ENCODE measurements at regions not wholly inside any gene's neighbourhood (a gene's known extent, or its start where the extent isn't known, plus 50 kb on each side); places are given as distances from the start of the nearest gene placed in this dataset.
"Not testable (repeated sequence)": the region's sequence is repeated elsewhere in the genome, so short reads cannot be mapped to it uniquely, and the experiment has no call there.

GRCh38 chr18:38790303-38790702, 1224.7 kb upstream of the CELF4 start:
- Histone ChIP-seq H3K27me3 (replicated peaks; ENCODE audit: control insufficient read depth, insufficient read depth, low read length) (no peaks in the 10 kb centered on the region), H3K36me3 (ENCODE audit: control insufficient read depth, insufficient read depth, low read length) (no peaks in the 10 kb centered on the region), H3K4me3 (replicated peaks; ENCODE audit: low read depth, low read length) (no peak overlapping the region)
- DNase-seq (ENCODE audit: extremely low read depth, insufficient read length): no peak
- TF ChIP-seq CTCF (IDR thresholded peaks at IDR 0.05; ENCODE audit: insufficient read depth, low read length, poor library complexity, severe bottlenecking): peak; percentile 45

GRCh38 chr18:38789141-38789540, 1223.5 kb upstream of the CELF4 start:
- Histone ChIP-seq H3K4me3 (replicated peaks; ENCODE audit: low read depth, low read length) (no peak overlapping the region), H3K27me3 (replicated peaks; ENCODE audit: control insufficient read depth, insufficient read depth, low read length) (no peaks in the 10 kb centered on the region), H3K36me3 (ENCODE audit: control insufficient read depth, insufficient read depth, low read length) (no peaks in the 10 kb centered on the region)
- no peak for TF ChIP-seq CTCF (IDR thresholded peaks at IDR 0.05; ENCODE audit: insufficient read depth, low read length, poor library complexity, severe bottlenecking)
- no peak for DNase-seq (ENCODE audit: extremely low read depth, insufficient read length)

- Histone ChIP-seq H3K27me3 (replicated peaks; ENCODE audit: control insufficient read depth, insufficient read depth, low read length) (no peaks in the 10 kb centered on the region), H3K36me3 (ENCODE audit: control insufficient read depth, insufficient read depth, low read length) (no peaks in the 10 kb centered on the region), H3K4me3 (replicated peaks; ENCODE audit: low read depth, low read length) (no peak overlapping the region)
- DNase-seq (ENCODE audit: extremely low read depth, insufficient read length): no peak
- TF ChIP-seq CTCF (IDR thresholded peaks at IDR 0.05; ENCODE audit: insufficient read depth, low read length, poor library complexity, severe bottlenecking): no peak
Observed at GRCh38 chr18:38786906-38787305, 1221.3 kb upstream of the CELF4 start.

GRCh38 chr18:38771620-38772019, 1206.0 kb upstream of the CELF4 start:
- DNase-seq (ENCODE audit: extremely low read depth, insufficient read length); H3K36me3 ChIP-seq (ENCODE audit: control insufficient read depth, insufficient read depth, low read length); H3K27me3 ChIP-seq (replicated peaks; ENCODE audit: control insufficient read depth, insufficient read depth, low read length); H3K4me3 ChIP-seq (replicated peaks; ENCODE audit: low read depth, low read length): not testable (repeated sequence)

- TF ChIP-seq CTCF (IDR thresholded peaks at IDR 0.05; ENCODE audit: insufficient read depth, low read length, poor library complexity, severe bottlenecking): no peak
- Histone ChIP-seq H3K36me3 (ENCODE audit: control insufficient read depth, insufficient read depth, low read length) (no peaks in the 10 kb centered on the region), H3K27me3 (replicated peaks; ENCODE audit: control insufficient read depth, insufficient read depth, low read length) (no peaks in the 10 kb centered on the region), H3K4me3 (replicated peaks; ENCODE audit: low read depth, low read length) (no peak overlapping the region)
- DNase-seq (ENCODE audit: extremely low read depth, insufficient read length): no peak
Observed at GRCh38 chr18:38768504-38768903, 1202.9 kb upstream of the CELF4 start.

GRCh38 chr18:38759457-38759856, 1193.9 kb upstream of the CELF4 start:
- no peak for DNase-seq (ENCODE audit: extremely low read depth, insufficient read length)
- no peaks in the 10 kb centered on the region for H3K36me3 ChIP-seq (ENCODE audit: control insufficient read depth, insufficient read depth, low read length)
- H3K27me3 ChIP-seq (replicated peaks; ENCODE audit: control insufficient read depth, insufficient read depth, low read length): no peaks in the 10 kb centered on the region
- H3K4me3 ChIP-seq (replicated peaks; ENCODE audit: low read depth, low read length): no peak overlapping the region
- TF ChIP-seq CTCF (IDR thresholded peaks at IDR 0.05; ENCODE audit: insufficient read depth, low read length, poor library complexity, severe bottlenecking): no peak

Data from GM06990 (cell line).